H1 (cell line): ENCODE measurements at regions not wholly inside any gene's neighbourhood (a gene's known extent, or its start where the extent isn't known, plus 50 kb on each side); places are given as distances from the start of the nearest gene placed in this dataset.

Source experiments
- HDAC6 ChIP-seq: IDR thresholded peaks from one replicate; pipeline ENCODE4 v1.7.1; 2012; ENCODE audit warnings: low read depth, mild to moderate bottlenecking, inconsistent platforms, low read length, moderate library complexity
- POLR2A ChIP-seq, 2 experiments: IDR thresholded peaks; 1 replicate in 1 of 2; 2 replicates in 1 of 2; pipeline ENCODE4 v1.6.1; 2011; ENCODE audit warnings: low read depth in 2 of 2, low read length in 2 of 2, mild to moderate bottlenecking in 2 of 2; ENCODE audit errors: control extremely low read depth in 1 of 2
- POLR2AphosphoS5 ChIP-seq: IDR thresholded peaks from 2 replicates; pipeline ENCODE4 v1.6.1; 2011; ENCODE audit warnings: low read depth, low read length
- SIX5 ChIP-seq: IDR thresholded peaks from 2 replicates; pipeline ENCODE4 v1.6.1; 2011; ENCODE audit warnings: mild to moderate bottlenecking, low read depth, low read length
- ZNF274 ChIP-seq: IDR thresholded peaks from 2 replicates; pipeline ENCODE4 v1.7.0; 2012; ENCODE audit warnings: low read length, borderline replicate concordance; ENCODE audit errors: extremely low read depth
- TF ChIP-seq, protein P1 (sequence below): IDR thresholded peaks from 2 replicates; pipeline ENCODE4 v1.6.1; 2011; ENCODE audit warnings: low read depth, mild to moderate bottlenecking, low read length; ENCODE audit not compliant: insufficient read depth

DNA sequence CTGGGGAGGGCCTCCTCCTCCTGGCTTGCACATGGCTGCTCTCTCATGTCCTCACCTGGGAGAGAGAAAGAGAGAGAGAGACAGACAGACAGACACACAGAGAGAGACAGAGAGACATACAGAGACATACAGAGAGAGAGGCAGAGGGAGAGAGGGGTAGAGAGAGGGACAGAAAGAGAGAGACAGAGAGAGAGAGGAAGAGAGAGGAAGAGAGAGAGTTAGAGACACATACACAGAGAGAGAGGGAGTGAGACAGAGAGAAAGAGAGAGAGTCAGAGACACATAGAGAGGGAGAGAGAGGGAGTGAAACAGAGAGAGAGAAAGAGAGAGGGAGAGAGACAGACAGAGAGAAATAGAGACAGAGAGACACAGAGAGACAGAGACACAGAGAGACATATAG, 103.6 kb upstream of the ESRRB start:
- TF ChIP-seq ZNF274: no peak
- TF ChIP-seq, protein P1, sequence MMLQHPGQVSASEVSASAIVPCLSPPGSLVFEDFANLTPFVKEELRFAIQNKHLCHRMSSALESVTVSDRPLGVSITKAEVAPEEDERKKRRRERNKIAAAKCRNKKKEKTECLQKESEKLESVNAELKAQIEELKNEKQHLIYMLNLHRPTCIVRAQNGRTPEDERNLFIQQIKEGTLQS: no peak
- TF ChIP-seq HDAC6: no peak
- no peak for TF ChIP-seq POLR2AphosphoS5
- no peak for TF ChIP-seq SIX5
- no peak for TF ChIP-seq POLR2A (IDR thresholded peaks at IDR 0.05; ENCODE audit: control extremely low read depth in 1 of 2, low read depth in 2 of 2, low read length in 2 of 2)
